Epithelial cell of esophagus (primary cell): ENCODE measurements at regions not wholly inside any gene's neighbourhood (a gene's known extent, or its start where the extent isn't known, plus 50 kb on each side); places are given as distances from the start of the nearest gene placed in this dataset.

Experiments
- DNase-seq: peaks from one replicate; pipeline ENCODE4 v3.0.0; 2010; ENCODE audit warnings: low read depth
- H3K4me3 ChIP-seq: 2 replicates; pipeline ENCODE4 v1.5.1; 2011; ENCODE audit warnings: mild to moderate bottlenecking, low read length, control low read depth
- CTCF ChIP-seq: IDR thresholded peaks from 2 replicates; pipeline ENCODE4 v1.5.1; 2011; ENCODE audit warnings: low read depth, mild to moderate bottlenecking, low read length, control low read depth, inconsistent platforms; ENCODE audit not compliant: insufficient read depth; ENCODE audit errors: missing control alignments

GRCh38 chr5:57581222-57581621, 98.6 kb upstream of the ACTBL2 start:
- no peak for DNase-seq
- no peak overlapping the region for H3K4me3 ChIP-seq
- TF ChIP-seq CTCF: no peak

GRCh38 chr5:57577432-57578175, 95.0 kb upstream of the ACTBL2 start:
- no peak for TF ChIP-seq CTCF
- no peak overlapping the region for H3K4me3 ChIP-seq
- no peak for DNase-seq

- DNase-seq: no peak
- no peak for TF ChIP-seq CTCF
- H3K4me3 ChIP-seq: no peak overlapping the region
Measured at GRCh38 chr5:57576317-57576716, 93.7 kb upstream of the ACTBL2 start.

- no peak for TF ChIP-seq CTCF
- no peak for DNase-seq
Measured at GRCh38 chr5:57575839-57576238, 93.2 kb upstream of the ACTBL2 start.

GRCh38 chr5:57572461-57572860, 89.8 kb upstream of the ACTBL2 start:
- DNase-seq: no peak
- no peak for TF ChIP-seq CTCF
- no peak overlapping the region for H3K4me3 ChIP-seq

More at GRCh38 chr5:57575839-57576238, 93.2 kb upstream of the ACTBL2 start:
- H3K4me3 ChIP-seq: no peak overlapping the region

- TF ChIP-seq CTCF: no peak
- H3K4me3 ChIP-seq: no peak overlapping the region
- DNase-seq: no peak
Measured at GRCh38 chr5:57569601-57570000, 87.0 kb upstream of the ACTBL2 start.

- TF ChIP-seq CTCF: no peak
- H3K4me3 ChIP-seq: no peak overlapping the region
- DNase-seq: no peak
Measured at GRCh38 chr5:57568136-57568535, 85.5 kb upstream of the ACTBL2 start.
